DMS114 treated with DMSO at 0.1 percent for 48 hours (cell line): ENCODE measurements at regions not wholly inside any gene's neighbourhood (a gene's known extent, or its start where the extent isn't known, plus 50 kb on each side); places are given as distances from the start of the nearest gene placed in this dataset.
"Not testable (repeated sequence)": the region's sequence is repeated elsewhere in the genome, so short reads cannot be mapped to it uniquely, and the experiment has no call there.

Experiments used
- DNase-seq: peaks from one replicate; lab custom pipeline; 2025; ENCODE audit not compliant: unreplicated experiment; lab: John Stamatoyannopoulos, UW

GRCh38 chr14:27862684-27863083 is 903.9 kb upstream of the FOXG1 start:
- no peak for DNase-seq

DNA sequence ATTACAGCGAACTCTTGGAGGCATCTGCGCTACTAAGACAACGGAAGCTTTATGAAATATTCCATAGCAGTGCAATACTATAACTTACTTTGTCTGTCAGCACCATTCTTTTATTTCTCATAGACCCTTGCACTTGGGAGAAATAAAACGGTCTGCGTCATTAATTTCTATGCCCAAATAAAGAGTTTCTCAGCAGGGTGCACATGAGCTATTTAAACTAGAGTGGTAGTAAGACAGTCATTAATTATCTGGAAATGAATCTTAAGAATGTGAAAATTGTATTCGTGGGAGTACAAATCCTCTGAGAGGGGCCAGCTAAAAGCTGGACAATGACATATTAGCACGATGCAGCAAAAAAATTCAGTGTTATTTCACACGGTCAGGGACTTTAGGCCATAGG is 903.4 kb upstream of the FOXG1 start:
- no peak for DNase-seq

GRCh38 chr14:27881063-27881462 is 885.5 kb upstream of the FOXG1 start:
- no peak for DNase-seq

GRCh38 chr14:27881646-27882045 is 884.9 kb upstream of the FOXG1 start:
- no peak for DNase-seq

- DNase-seq = no peak
These were observed 880.3 kb upstream of the FOXG1 start for GRCh38 chr14:27886256-27886655.

GRCh38 chr14:27890259-27890658 is 876.3 kb upstream of the FOXG1 start:
- DNase-seq = no peak

GRCh38 chr14:27908484-27908883 is 858.1 kb upstream of the FOXG1 start:
- not testable (repeated sequence) for DNase-seq

GRCh38 chr14:27916326-27916725 is 850.3 kb upstream of the FOXG1 start:
- DNase-seq = no peak

GRCh38 chr14:27917896-27918295 is 848.7 kb upstream of the FOXG1 start:
- DNase-seq = no peak

DNA sequence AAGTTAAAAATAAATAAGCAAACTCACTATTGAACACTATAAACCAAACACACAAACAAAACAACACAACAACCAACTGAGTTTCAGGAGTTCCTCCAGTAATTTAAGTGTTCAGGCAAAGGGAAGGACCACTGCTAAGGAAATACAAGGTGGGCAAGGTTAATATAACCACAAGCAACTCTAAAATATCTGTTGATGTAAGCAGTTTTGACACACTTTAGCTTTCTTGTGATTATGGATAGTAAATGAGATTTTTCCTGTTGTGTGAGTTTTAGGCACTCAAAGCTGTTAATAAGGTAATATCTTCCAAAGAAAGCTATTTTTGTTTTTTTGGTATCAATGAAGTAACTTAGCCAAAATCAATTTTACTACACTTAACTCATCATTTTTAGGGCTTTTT is 839.1 kb upstream of the FOXG1 start:
- no peak for DNase-seq

DNA sequence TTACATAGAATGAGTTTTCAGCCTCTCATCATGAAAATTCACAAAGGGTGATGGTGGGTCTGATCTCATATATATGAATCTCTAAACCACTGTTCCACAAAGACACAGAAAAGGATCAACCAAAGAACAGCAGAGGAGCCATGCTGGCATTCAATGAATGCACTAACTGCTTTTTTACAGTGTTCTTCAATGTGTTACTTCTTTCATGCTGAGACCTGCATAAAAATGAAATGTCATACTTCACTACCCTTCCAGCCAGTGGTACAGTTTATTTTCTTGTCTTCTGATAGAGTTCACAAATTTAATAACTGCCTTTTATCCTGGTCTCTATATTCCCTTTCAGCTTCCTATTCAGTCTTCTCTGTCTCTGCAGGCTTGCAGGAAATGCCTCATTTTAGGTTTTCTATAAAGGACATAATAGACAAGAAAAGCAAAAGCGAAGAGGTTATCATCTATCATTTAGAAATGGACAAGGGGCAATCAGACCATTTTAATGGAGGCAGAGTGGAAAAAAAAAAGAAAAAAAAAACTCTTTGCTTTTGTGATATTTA is 836.7 kb upstream of the FOXG1 start:
- DNase-seq = no peak

DNA sequence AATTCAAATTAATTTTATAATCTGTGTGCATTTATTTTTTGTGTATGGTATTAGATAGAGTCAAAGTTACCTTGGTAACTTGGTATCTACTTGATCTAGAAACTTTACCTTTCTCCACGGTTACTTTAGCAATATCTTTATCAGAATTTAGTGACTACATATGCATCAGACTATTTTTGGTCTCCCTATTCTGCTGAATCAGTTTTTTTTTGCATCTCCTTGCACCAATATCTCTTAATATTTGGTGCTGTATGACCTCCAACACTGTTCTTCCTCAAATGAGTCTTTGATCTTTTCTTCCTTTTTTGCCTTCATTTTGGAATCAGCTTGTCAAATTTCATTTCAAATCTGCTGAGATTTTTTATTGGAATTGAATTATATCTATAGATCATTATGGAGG is 828.2 kb upstream of the FOXG1 start:
- no peak for DNase-seq

- DNase-seq = no peak
These were observed 821.1 kb upstream of the FOXG1 start for GRCh38 chr14:27945512-27945911.

DNA sequence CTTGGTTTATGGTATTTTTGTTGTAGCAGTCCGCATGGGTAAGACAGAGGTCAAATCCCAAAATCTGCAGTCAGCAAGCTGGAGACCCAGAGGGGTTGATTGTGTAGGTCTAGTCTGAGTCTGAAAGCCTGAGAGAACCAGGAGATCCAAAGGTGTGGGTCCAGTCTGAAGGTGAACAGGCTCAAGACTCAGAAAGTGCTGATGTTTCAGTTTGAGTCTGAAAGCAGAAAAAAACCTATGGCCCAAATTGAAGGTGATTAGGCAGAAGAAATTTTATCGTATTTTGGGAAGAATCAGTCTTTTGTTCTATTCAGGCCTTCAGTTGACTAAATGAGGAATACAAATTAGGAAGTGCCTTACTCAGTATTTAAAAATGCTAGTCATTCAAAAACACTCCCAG is 807.8 kb upstream of the FOXG1 start:
- DNase-seq = no peak

GRCh38 chr14:27995691-27996090 is 770.9 kb upstream of the FOXG1 start:
- no peak for DNase-seq

GRCh38 chr14:28001002-28001401 is 765.6 kb upstream of the FOXG1 start:
- DNase-seq = no peak

- no peak for DNase-seq
These were observed 753.8 kb upstream of the FOXG1 start for GRCh38 chr14:28012629-28013415.

DNA sequence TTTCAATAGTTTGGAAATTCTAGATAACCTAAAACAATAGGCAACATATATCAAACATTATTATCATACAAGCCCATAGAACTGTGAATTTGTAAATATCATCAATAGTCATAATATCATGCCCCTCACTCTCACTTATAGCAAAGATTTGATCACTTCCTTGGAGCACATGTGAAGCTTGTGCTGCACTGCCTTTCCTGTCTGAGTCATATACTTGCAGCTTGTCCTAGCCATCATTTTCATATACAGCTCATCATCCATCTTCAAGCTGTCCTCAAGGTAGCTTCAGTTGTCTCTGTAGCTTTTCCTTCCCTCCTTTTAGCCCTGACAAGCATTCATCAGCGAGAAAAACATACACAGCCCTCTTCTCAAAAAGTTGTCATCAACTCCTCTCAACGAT is 746.5 kb upstream of the FOXG1 start:
- DNase-seq = no peak

GRCh38 chr14:28023853-28024252 is 742.7 kb upstream of the FOXG1 start:
- no peak for DNase-seq

GRCh38 chr14:28052251-28052650 is 714.3 kb upstream of the FOXG1 start:
- DNase-seq = no peak

DNA sequence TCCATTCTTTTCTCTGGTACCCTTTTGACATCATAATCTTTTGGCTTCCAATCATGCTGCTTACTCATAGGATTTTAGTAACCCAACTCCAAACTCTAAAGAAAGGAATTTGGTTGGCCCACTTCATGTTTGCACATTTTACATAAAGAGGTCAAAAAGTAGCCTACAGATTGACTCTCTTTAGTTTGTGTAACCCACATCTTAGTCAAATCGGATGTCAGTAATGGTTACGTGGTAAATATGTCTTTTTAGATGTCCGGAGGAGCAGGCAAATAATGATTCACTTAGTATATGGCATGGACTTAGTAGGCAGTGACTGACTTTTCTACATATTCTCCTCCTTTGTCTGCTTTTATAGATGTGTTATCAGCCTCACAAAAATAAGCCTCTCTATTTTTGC is 711.6 kb upstream of the FOXG1 start:
- DNase-seq = no peak

DNA sequence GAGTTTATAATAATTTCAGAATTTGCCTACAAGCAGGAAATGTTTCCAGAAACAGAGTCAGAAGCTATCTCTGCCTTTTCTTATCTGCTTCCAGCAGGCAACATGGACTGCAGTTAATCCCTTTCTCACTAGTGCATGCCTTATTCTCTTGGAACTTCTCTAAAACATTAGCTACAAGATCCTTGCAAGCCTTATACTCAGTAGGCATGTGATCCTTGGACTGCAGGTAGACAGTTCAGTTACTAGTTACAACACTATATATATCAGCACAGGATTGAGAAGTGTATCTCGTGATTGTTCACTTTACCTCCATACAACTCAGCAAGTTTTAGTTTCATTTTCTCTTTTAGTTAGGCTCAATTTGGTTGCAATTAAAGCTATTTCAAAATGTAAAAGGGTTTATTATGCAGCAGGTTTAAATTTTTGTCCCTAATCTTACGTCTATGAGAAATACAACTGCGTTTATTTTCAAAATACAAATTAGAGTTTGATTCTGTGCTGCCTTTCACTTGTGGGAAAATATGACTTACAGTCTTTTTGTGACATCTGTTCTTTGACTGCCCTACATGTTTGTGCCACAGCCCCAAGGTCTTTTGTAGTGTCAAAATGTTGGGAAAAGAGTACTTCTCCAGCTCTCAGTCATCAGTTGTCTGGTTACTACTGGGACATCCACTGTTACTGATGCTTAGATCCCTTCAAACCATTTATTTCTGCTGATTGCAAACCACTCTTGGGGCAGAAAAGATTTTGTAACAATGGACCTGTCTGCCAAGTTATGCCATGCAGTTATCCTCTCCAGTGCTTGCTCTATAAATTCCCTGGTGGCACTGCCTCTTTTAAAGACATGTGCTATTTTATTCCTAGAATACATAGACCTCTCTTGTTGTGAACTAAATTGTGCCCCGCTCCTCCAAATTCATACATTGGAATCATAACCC is 709.0 kb upstream of the FOXG1 start:
- no peak for DNase-seq
